HUES64 (cell line): ENCODE measurements at regions not wholly inside any gene's neighbourhood (a gene's known extent, or its start where the extent isn't known, plus 50 kb on each side); places are given as distances from the start of the nearest gene placed in this dataset.

ENCODE experiments used
- H3K27ac ChIP-seq: 2 replicates; pipeline ENCODE4 v1.7.0; 2013; ENCODE audit warnings: low read depth, low read length, inconsistent platforms
- H3K27me3 ChIP-seq: 2 replicates; pipeline ENCODE4 v1.6.1; 2013; ENCODE audit warnings: mild to moderate bottlenecking, low read length; ENCODE audit not compliant: insufficient read depth
- H3K36me3 ChIP-seq: 2 replicates; pipeline ENCODE4 v1.6.1; 2013; ENCODE audit warnings: mild to moderate bottlenecking, low read length; ENCODE audit not compliant: insufficient read depth
- H3K4me1 ChIP-seq: 2 replicates; pipeline ENCODE4 v1.6.1; 2013; ENCODE audit warnings: mild to moderate bottlenecking, low read length, moderate library complexity; ENCODE audit not compliant: insufficient read depth
- H3K4me3 ChIP-seq: 2 replicates; pipeline ENCODE4 v1.5.1; 2013; ENCODE audit warnings: mild to moderate bottlenecking, low read length, moderate library complexity
- H3K9ac ChIP-seq: 2 replicates; pipeline ENCODE4 v1.6.1; 2013; ENCODE audit warnings: mild to moderate bottlenecking, low read depth, low read length
- H3K9me3 ChIP-seq: 2 replicates; pipeline ENCODE4 v1.6.1; 2013; ENCODE audit warnings: low read depth, low read length; ENCODE audit not compliant: insufficient read depth
- WGBS: fragments of 150-250, 120-280 bp; methylation state at CpG from one replicate; pipeline ENCODE4 v1.1.7; 2013; ENCODE audit warnings: missing lambda C conversion rate; 5-methylcytosine and 5-hydroxymethylcytosine counted together

- Histone ChIP-seq H3K4me1 (peaks cover 16% of the 10 kb centered on the region), H3K27me3 (no peaks in the 10 kb centered on the region), H3K27ac (no peak overlapping the region), H3K9ac (no peak overlapping the region), H3K36me3 (no peaks in the 10 kb centered on the region), H3K9me3 (no peaks in the 10 kb centered on the region), H3K4me3 (no peak overlapping the region)
- 95% methylated on average over 2 of the region's 2 CpGs for WGBS
These were observed 826.6 kb downstream of the SQOR start for GRCh38 chr15:46461416-46461815.

DNA sequence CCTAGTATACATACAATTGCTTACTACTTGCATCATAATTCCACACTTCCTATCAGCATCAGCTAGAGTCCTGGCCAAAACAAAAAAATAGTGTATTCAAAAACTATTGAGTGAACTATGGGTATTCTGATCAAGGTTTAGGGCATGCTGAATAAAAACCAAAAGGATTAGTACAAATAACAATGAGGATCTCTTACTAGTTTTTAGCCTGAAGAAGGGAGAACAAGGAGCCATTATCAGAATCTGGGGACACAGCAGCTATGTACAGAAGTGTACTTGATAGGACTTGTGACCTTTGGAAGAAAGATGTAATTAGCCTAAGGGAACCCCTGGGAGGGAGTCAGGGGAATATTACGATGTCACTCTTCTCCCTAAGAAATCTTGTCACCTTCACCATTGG lies 832.2 kb downstream of the SQOR start:
- Histone ChIP-seq H3K36me3 (no peaks in the 10 kb centered on the region), H3K27ac (no peak overlapping the region), H3K9ac (no peak overlapping the region), H3K4me3 (no peak overlapping the region), H3K27me3 (no peaks in the 10 kb centered on the region), H3K9me3 (no peaks in the 10 kb centered on the region), H3K4me1 (peaks cover 16% of the 10 kb centered on the region)
- WGBS = no CpG with 5 or more reads among the region's 1 CpG

GRCh38 chr15:46471096-46471495 lies 836.3 kb downstream of the SQOR start:
- Histone ChIP-seq H3K27me3 (no peaks in the 10 kb centered on the region), H3K9me3 (no peaks in the 10 kb centered on the region), H3K27ac (no peak overlapping the region), H3K4me3 (no peak overlapping the region), H3K4me1 (no peaks in the 10 kb centered on the region), H3K36me3 (no peaks in the 10 kb centered on the region), H3K9ac (no peak overlapping the region)
- 92% methylated on average over 1 of the region's 1 CpG for WGBS

- Histone ChIP-seq H3K27me3 (no peaks in the 10 kb centered on the region), H3K27ac (no peak overlapping the region), H3K9ac (no peak overlapping the region), H3K36me3 (no peaks in the 10 kb centered on the region), H3K4me3 (no peak overlapping the region), H3K9me3 (no peaks in the 10 kb centered on the region), H3K4me1 (no peaks in the 10 kb centered on the region)
- WGBS = 100% methylated on average over 1 of the region's 1 CpG
These were observed 854.4 kb downstream of the SQOR start for GRCh38 chr15:46489276-46489675.

- Histone ChIP-seq H3K27me3 (no peaks in the 10 kb centered on the region), H3K36me3 (no peaks in the 10 kb centered on the region), H3K4me3 (no peak overlapping the region), H3K9me3 (no peaks in the 10 kb centered on the region), H3K27ac (no peak overlapping the region), H3K4me1 (peaks cover 7% of the 10 kb centered on the region; the same call in 1 of the 2 replicates), H3K9ac (no peak overlapping the region)
- WGBS = 83% methylated on average over 1 of the region's 1 CpG
These were observed 861.8 kb downstream of the SQOR start for GRCh38 chr15:46496491-46497115.

GRCh38 chr15:46502667-46503066 lies 867.8 kb downstream of the SQOR start:
- Histone ChIP-seq H3K27ac (no peak overlapping the region), H3K27me3 (no peaks in the 10 kb centered on the region), H3K36me3 (no peaks in the 10 kb centered on the region), H3K4me1 (no peaks in the 10 kb centered on the region), H3K9me3 (no peaks in the 10 kb centered on the region), H3K4me3 (no peak overlapping the region), H3K9ac (no peak overlapping the region)
- WGBS = 88% methylated on average over 3 of the region's 3 CpGs

GRCh38 chr15:46518381-46518780 lies 883.6 kb downstream of the SQOR start:
- Histone ChIP-seq H3K4me1 (no peaks in the 10 kb centered on the region), H3K27me3 (no peaks in the 10 kb centered on the region), H3K36me3 (no peaks in the 10 kb centered on the region), H3K4me3 (no peak overlapping the region), H3K27ac (no peak overlapping the region), H3K9me3 (peaks cover 7% of the 10 kb centered on the region; the same call in 1 of the 2 replicates), H3K9ac (no peak overlapping the region)

DNA sequence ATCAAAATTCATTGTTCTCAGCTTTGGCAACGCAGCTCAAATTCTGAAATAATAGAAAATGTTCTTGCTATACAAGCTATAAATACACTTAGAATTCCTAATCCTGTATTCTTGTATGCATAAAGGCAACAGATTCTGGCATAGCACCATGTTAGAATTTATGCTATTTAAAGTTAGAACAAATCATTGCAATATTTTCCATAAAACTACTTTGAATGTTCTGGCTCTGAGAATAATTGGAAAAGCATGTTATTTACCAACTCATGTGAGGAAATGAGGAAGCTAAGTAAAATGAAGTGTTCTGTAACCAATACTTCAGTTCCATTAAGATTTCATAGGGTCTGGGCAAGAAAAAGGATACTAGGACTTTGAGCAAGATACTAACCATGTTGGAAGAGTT lies 888.9 kb downstream of the SQOR start:
- H3K36me3 ChIP-seq = no peaks in the 10 kb centered on the region
- H3K9ac ChIP-seq = no peak overlapping the region
- no CpG with 5 or more reads among the region's 1 CpG for whole genome bisulfite sequencing
- H3K27me3 ChIP-seq = no peaks in the 10 kb centered on the region
- no peak overlapping the region for H3K4me3 ChIP-seq
- no peaks in the 10 kb centered on the region for H3K9me3 ChIP-seq
- H3K4me1 ChIP-seq = no peaks in the 10 kb centered on the region
- H3K27ac ChIP-seq = no peak overlapping the region

DNA sequence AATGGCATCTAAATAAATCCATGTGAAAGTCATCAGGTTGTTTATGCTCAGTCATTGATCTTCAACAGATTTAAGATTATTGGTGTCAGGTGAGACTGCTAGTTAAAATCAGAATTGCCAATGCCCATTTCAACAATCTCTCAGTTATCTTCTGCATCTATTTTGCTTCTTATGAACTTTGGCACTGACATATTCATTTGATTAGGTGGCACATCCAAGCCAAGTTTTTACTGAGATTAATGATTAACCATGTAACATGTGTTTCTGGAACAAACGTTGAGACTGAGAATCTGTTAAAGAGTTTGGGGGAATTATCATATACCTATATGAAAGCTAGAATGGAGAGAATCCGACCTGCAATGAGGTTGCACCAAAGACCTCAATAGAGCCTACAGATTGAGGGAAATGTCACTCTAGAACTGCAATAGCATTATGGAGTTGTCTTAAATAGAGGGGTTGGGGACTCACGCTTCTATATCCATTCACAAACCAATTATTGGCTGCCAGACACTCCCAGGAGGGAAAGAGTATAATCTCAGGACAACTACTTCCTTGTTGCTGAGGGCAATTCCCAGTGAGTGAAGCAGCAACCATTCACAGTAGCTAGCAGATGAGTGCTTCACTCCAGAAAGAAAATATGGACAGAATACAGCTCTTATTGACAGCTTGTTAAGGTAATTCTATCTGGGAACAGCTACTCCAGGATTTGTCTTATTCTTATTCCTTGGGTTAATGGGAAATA lies 891.3 kb downstream of the SQOR start:
- Histone ChIP-seq H3K9me3 (no peaks in the 10 kb centered on the region), H3K4me1 (no peaks in the 10 kb centered on the region), H3K27ac (no peak overlapping the region), H3K27me3 (no peaks in the 10 kb centered on the region), H3K4me3 (no peak overlapping the region), H3K9ac (no peak overlapping the region), H3K36me3 (no peaks in the 10 kb centered on the region)
- WGBS = 84% methylated on average over 2 of the region's 3 CpGs

DNA sequence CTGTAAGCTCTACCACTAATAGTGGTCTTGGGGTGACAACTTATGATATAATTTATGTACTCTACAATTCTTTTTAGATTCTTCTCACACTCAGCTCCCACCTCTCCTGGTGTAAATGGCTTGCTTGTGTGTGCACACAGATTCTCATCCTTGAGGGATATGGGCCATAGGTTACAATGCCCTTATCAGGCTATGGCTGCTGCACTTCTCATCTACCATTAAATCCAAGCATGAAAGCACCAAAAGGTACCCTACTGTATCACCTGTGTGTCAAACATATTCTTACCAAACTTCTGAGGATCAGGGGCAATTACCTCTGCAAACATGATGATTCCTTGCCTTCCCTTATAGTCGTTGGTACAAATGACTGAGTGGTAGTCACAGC lies 891.9 kb downstream of the SQOR start:
- Histone ChIP-seq H3K9me3 (no peaks in the 10 kb centered on the region), H3K4me3 (no peak overlapping the region), H3K27me3 (no peaks in the 10 kb centered on the region), H3K27ac (no peak overlapping the region), H3K4me1 (no peaks in the 10 kb centered on the region), H3K9ac (no peak overlapping the region), H3K36me3 (no peaks in the 10 kb centered on the region)
- 91% methylated on average over 1 of the region's 1 CpG for WGBS

DNA sequence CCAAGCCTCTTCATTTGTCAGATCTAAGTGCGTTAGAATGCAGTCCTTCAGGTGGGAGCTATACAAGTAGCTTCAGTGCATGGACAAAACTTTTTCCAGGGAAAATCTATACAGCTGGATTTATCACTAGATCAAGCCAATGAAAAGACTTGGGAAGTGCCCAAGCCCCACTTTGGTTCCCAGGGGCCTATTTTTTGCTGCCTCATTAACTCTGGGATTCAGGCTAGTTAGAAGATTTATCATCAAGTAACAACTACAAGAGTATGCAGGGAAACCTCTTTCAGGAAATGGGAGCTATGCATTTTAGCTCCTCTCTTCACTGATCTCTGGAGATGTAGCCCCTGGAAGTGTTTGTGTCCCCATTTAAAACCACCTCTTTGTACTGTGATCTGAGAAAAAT lies 908.8 kb downstream of the SQOR start:
- 98% methylated on average over 1 of the region's 1 CpG for WGBS

More for the DNA sequence above, 908.8 kb downstream of the SQOR start:
- Histone ChIP-seq H3K9ac (no peak overlapping the region), H3K36me3 (no peaks in the 10 kb centered on the region), H3K27ac (no peak overlapping the region), H3K27me3 (no peaks in the 10 kb centered on the region), H3K9me3 (no peaks in the 10 kb centered on the region), H3K4me1 (no peaks in the 10 kb centered on the region), H3K4me3 (no peak overlapping the region)
